IMR-90 (cell line): ENCODE measurements at regions not wholly inside any gene's neighbourhood (a gene's known extent, or its start where the extent isn't known, plus 50 kb on each side); places are given as distances from the start of the nearest gene placed in this dataset.

Source experiments
- ATAC-seq: fragments of 200-7000 bp; cut with Tn5 transposase; 2 replicates; pipeline ENCODE4 v1.9.1; 2020; ENCODE audit warnings: low read depth, mild to moderate bottlenecking, moderate library complexity
- BruUV-seq: library from RNA; stranded (reverse); fragments of 400-500 nt; replicated peaks from 2 replicates; lab custom pipeline; 2021; lab: Mats Ljungman, UMichigan
- CTCF ChIA-PET: fragments of 300-600 bp; formaldehyde crosslinking; extraction: SDS; loops from one replicate; lab custom pipeline; 2021; ENCODE audit warnings: antibody characterized with exemption; lab: Yijun Ruan, JAX
- POLR2A ChIA-PET: fragments of 300-600 bp; sonication (Branson Sonifier 250); formaldehyde crosslinking; loops from one replicate; lab custom pipeline; 2022; ENCODE audit warnings: antibody characterized with exemption; ENCODE audit not compliant: unreplicated experiment; lab: Charles Lee
- DNase-seq: peaks from one replicate; pipeline ENCODE4 v3.0.0; 2013
- H2AFZ ChIP-seq: replicated peaks from 2 replicates; pipeline ENCODE3; 2013; ENCODE audit warnings: low read length, mild to moderate bottlenecking; ENCODE audit not compliant: poor library complexity
- H2AK5ac ChIP-seq: 2 replicates; pipeline ENCODE4 v1.6.1; 2013; ENCODE audit warnings: low read depth, low read length, inconsistent platforms
- H2AK9ac ChIP-seq: replicated peaks from 2 replicates; pipeline ENCODE3; 2013; ENCODE audit warnings: mild to moderate bottlenecking, low read depth, low read length, moderate library complexity; ENCODE audit not compliant: poor library complexity
- H2BK120ac ChIP-seq: 2 replicates; pipeline ENCODE4 v1.6.1; 2013; ENCODE audit warnings: low read depth, low read length, inconsistent platforms
- H2BK15ac ChIP-seq: 3 replicates; pipeline ENCODE4 v1.6.1; 2013; ENCODE audit warnings: low read depth, low read length, inconsistent platforms
- H2BK20ac ChIP-seq: 2 replicates; pipeline ENCODE4 v1.6.1; 2013; ENCODE audit warnings: low read depth, mild to moderate bottlenecking, inconsistent platforms, low read length, moderate library complexity
- H2BK5ac ChIP-seq: 2 replicates; pipeline ENCODE4 v1.6.1; 2013; ENCODE audit warnings: mild to moderate bottlenecking, low read depth, low read length, inconsistent platforms; ENCODE audit not compliant: poor library complexity, severe bottlenecking
- H3K14ac ChIP-seq: replicated peaks from 2 replicates; pipeline ENCODE4 v1.6.1; 2013; ENCODE audit warnings: low read depth, low read length, inconsistent platforms
- H3K18ac ChIP-seq: 2 replicates; pipeline ENCODE4 v1.6.1; 2013; ENCODE audit warnings: low read depth, low read length, control low read depth
- H3K23ac ChIP-seq: 2 replicates; pipeline ENCODE4 v1.6.1; 2013; ENCODE audit warnings: low read depth, low read length, inconsistent platforms
- H3K27ac ChIP-seq: 2 replicates; pipeline ENCODE4 v1.5.1; 2013; ENCODE audit warnings: mild to moderate bottlenecking, control low read depth, low read length; ENCODE audit not compliant: insufficient read depth
- H3K27me3 ChIP-seq: 2 replicates; pipeline ENCODE4 v1.6.1; 2013; ENCODE audit warnings: low read length; ENCODE audit not compliant: control insufficient read depth, insufficient read depth
- H3K36me3 ChIP-seq: 2 replicates; pipeline ENCODE4 v1.6.1; 2013; ENCODE audit warnings: low read length, mixed read lengths; ENCODE audit not compliant: control insufficient read depth, insufficient read depth
- H3K4ac ChIP-seq: 2 replicates; pipeline ENCODE4 v1.6.1; 2013; ENCODE audit warnings: low read depth, low read length, inconsistent platforms
- H3K4me1 ChIP-seq: 2 replicates; pipeline ENCODE4 v1.6.1; 2013; ENCODE audit warnings: low read length, mixed read lengths; ENCODE audit not compliant: control insufficient read depth, insufficient read depth
- H3K4me2 ChIP-seq: 2 replicates; pipeline ENCODE4 v1.6.1; 2013; ENCODE audit warnings: low read depth, mild to moderate bottlenecking, control low read depth, low read length, moderate library complexity
- H3K4me3 ChIP-seq: 2 replicates; pipeline ENCODE4 v1.5.1; 2013; ENCODE audit warnings: low read depth, mild to moderate bottlenecking, control low read depth, low read length, moderate library complexity; ENCODE audit not compliant: insufficient read depth
- H3K56ac ChIP-seq: 2 replicates; pipeline ENCODE4 v1.6.1; 2013; ENCODE audit warnings: low read length, inconsistent platforms; ENCODE audit not compliant: insufficient read depth; ENCODE audit errors: extremely low read depth
- H3K79me1 ChIP-seq, 2 experiments: 2 replicates each; pipeline ENCODE4 v1.6.1; 2013; ENCODE audit warnings: low read length in 2 of 2, inconsistent platforms in 1 of 2, low read depth in 1 of 2
- H3K9ac ChIP-seq: 2 replicates; pipeline ENCODE4 v1.6.1; 2013; ENCODE audit warnings: low read depth, low read length, control low read depth
- H3K9me1 ChIP-seq: 2 replicates; pipeline ENCODE4 v1.6.1; 2013; ENCODE audit warnings: low read length, inconsistent platforms; ENCODE audit not compliant: insufficient read depth
- H3K9me3 ChIP-seq: 2 replicates; pipeline ENCODE4 v1.6.1; 2013; ENCODE audit warnings: low read length; ENCODE audit not compliant: control insufficient read depth, insufficient read depth
- H4K20me1 ChIP-seq: 2 replicates; pipeline ENCODE4 v1.6.1; 2013; ENCODE audit warnings: low read length, inconsistent platforms; ENCODE audit not compliant: insufficient read depth
- H4K5ac ChIP-seq: 2 replicates; pipeline ENCODE4 v1.6.1; 2013; ENCODE audit warnings: mild to moderate bottlenecking, low read depth, low read length, control low read depth
- H4K8ac ChIP-seq, 2 experiments: 2 replicates each; pipeline ENCODE4 v1.6.1; 2013; ENCODE audit warnings: low read depth in 2 of 2, low read length in 2 of 2, control low read depth in 1 of 2, inconsistent platforms in 1 of 2
- H4K91ac ChIP-seq: 2 replicates; pipeline ENCODE4 v1.6.1; 2013; ENCODE audit warnings: low read depth, low read length, inconsistent platforms; ENCODE audit not compliant: insufficient read depth
- CHD1 ChIP-seq: IDR thresholded peaks from 2 replicates; pipeline ENCODE4 v1.6.1; 2012; ENCODE audit warnings: low read depth, low read length, improper control_type of control experiment
- RFX5 ChIP-seq: IDR thresholded peaks from 2 replicates; pipeline ENCODE4 v1.8.0; 2012; ENCODE audit warnings: low read depth, mild to moderate bottlenecking, low read length, moderate library complexity
- WGBS, 2 experiments: methylation state at CpG; one replicate each; pipeline versions ENCODE4 v1.1.5 to v1.1.7; 2013; ENCODE audit warnings: missing lambda C conversion rate in 2 of 2; ENCODE audit not compliant: insufficient read length in 1 of 2; ENCODE audit errors: extremely low coverage in 2 of 2; 5-methylcytosine and 5-hydroxymethylcytosine counted together
- dilution Hi-C: fragments of 300-500 bp; cut with HindIII; formaldehyde crosslinking; loops from one replicate; pipeline ENCODE4 v1.14.3; 2018; ENCODE audit warnings: low sequenced_read_pairs; ENCODE audit not compliant: unreplicated experiment
- in situ Hi-C: fragments of 300-500 bp; cut with MboI; formaldehyde crosslinking; loops from 3 replicates; pipeline ENCODE4 v1.14.3; 2019; ENCODE audit warnings: low sequenced_read_pairs, inconsistent platforms, mixed read lengths
- intact Hi-C: fragments of 100-400 bp; cut with micrococcal nuclease; formaldehyde crosslinking; loops from 2 replicates; pipeline ENCODE4 v1.10.0; 2022

DNA sequence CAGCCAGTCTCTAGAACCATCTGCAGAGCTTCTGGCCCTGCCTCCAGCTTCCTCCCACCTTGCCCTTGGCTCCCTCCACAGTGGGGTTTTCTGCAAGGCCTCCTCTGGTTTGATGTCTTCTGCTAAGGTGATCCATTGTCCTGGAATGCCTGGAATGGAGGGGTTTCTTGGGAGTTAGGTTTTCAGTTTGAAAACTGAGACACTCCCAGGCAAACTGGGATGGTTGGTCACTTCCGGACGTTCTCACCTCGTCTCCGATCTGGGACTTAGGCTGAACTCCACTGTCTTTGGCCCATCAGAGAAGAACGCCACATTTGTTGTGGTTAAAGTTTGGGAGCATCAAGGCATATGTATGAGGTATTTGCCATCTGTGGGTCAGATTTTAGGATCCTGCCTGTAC, 77.4 kb upstream of the KLHL25 start:
- Histone ChIP-seq H3K9me3 (no peaks in the 10 kb centered on the region), H3K14ac (no peak overlapping the region), H3K27ac (no peak overlapping the region), H3K4me3 (no peak overlapping the region), H3K36me3 (no peaks in the 10 kb centered on the region), H3K9ac (no peak overlapping the region), H2AFZ (no peak overlapping the region), H3K23ac (no peak overlapping the region), H2BK5ac (no peak overlapping the region), H3K18ac (no peak overlapping the region), H3K9me1 (no peaks in the 10 kb centered on the region), H3K56ac (no peak overlapping the region), H4K20me1 (no peaks in the 10 kb centered on the region), H3K4me1 (no peaks in the 10 kb centered on the region), H3K79me1 (no peaks in the 10 kb centered on the region), H3K4me2 (no peak overlapping the region), H3K4ac (no peak overlapping the region), H4K91ac (no peak overlapping the region), H2AK5ac (no peak overlapping the region), H4K8ac (no peak overlapping the region), H2BK15ac (no peak overlapping the region), H2BK120ac (no peak overlapping the region), H2AK9ac (no peak overlapping the region), H3K27me3 (no peaks in the 10 kb centered on the region), H2BK20ac (no peak overlapping the region), H4K5ac (no peak overlapping the region)
- no peak for DNase-seq
- TF ChIP-seq CHD1 (no peak), RFX5 (no peak)
- in situ Hi-C loops (no loop called here), dilution Hi-C loops (no loop called here), intact Hi-C loops (no loop called here)
- no CpG with 5 or more reads among the region's 5 CpGs for WGBS, 2 experiments
- no TSS peak for BruUV-seq
- ATAC-seq = no peak
- CTCF ChIA-PET = no interaction called here
- POLR2A ChIA-PET = no interaction called here
